Endothelial cell (in vitro differentiated cells): ENCODE measurements at regions not wholly inside any gene's neighbourhood (a gene's known extent, or its start where the extent isn't known, plus 50 kb on each side); places are given as distances from the start of the nearest gene placed in this dataset.

ENCODE experiments used
- DNase-seq: peaks from one replicate; pipeline ENCODE4 v3.0.0; 2021; ENCODE audit warnings: low spot score
- H3K27ac Mint-ChIP-seq: one replicate; pipeline ENCODE4 v1.8.0; 2021; ENCODE audit warnings: mixed read lengths, inconsistent platforms; ENCODE audit not compliant: unreplicated experiment
- H3K27me3 Mint-ChIP-seq: one replicate; pipeline ENCODE4 v1.8.0; 2021; ENCODE audit warnings: mild to moderate bottlenecking, moderate library complexity, mixed read lengths, inconsistent platforms; ENCODE audit not compliant: unreplicated experiment
- H3K36me3 Mint-ChIP-seq: one replicate; pipeline ENCODE4 v1.8.0; 2021; ENCODE audit warnings: mild to moderate bottlenecking, low read depth, mixed read lengths, inconsistent platforms; ENCODE audit not compliant: unreplicated experiment
- H3K4me1 Mint-ChIP-seq: one replicate; pipeline ENCODE4 v1.8.0; 2021; ENCODE audit warnings: mild to moderate bottlenecking, mixed read lengths, inconsistent platforms; ENCODE audit not compliant: unreplicated experiment
- H3K4me3 Mint-ChIP-seq: one replicate; pipeline ENCODE4 v1.8.0; 2021; ENCODE audit warnings: mild to moderate bottlenecking, mixed read lengths, inconsistent platforms; ENCODE audit not compliant: unreplicated experiment
- H3K9me3 Mint-ChIP-seq: one replicate; pipeline ENCODE4 v1.8.0; 2021; ENCODE audit warnings: mixed read lengths, inconsistent platforms; ENCODE audit not compliant: unreplicated experiment
- CTCF ChIP-seq: fragments of 200-600 bp; sonication (generic); IDR thresholded peaks from one replicate; pipeline ENCODE4 v1.5.0; 2021; ENCODE audit warnings: antibody characterized with exemption; ENCODE audit not compliant: unreplicated experiment

GRCh38 chr5:135108569-135108968, 74.5 kb upstream of the PITX1 start:
- peaks cover 6% of the 10 kb centered on the region for H3K27me3 Mint-ChIP-seq
- no peaks in the 10 kb centered on the region for H3K36me3 Mint-ChIP-seq
- H3K27ac Mint-ChIP-seq, result no peak overlapping the region
- H3K4me3 Mint-ChIP-seq, result no peak overlapping the region
- TF ChIP-seq CTCF, result no peak
- H3K4me1 Mint-ChIP-seq, result no peaks in the 10 kb centered on the region
- H3K9me3 Mint-ChIP-seq, result no peaks in the 10 kb centered on the region
- no peak for DNase-seq

GRCh38 chr5:135107986-135108385, 74.0 kb upstream of the PITX1 start:
- no peak overlapping the region for H3K4me3 Mint-ChIP-seq
- DNase-seq, result no peak
- TF ChIP-seq CTCF, result no peak
- H3K9me3 Mint-ChIP-seq, result no peaks in the 10 kb centered on the region
- H3K27ac Mint-ChIP-seq, result no peak overlapping the region
- H3K4me1 Mint-ChIP-seq, result no peaks in the 10 kb centered on the region
- peaks cover 6% of the 10 kb centered on the region for H3K27me3 Mint-ChIP-seq
- H3K36me3 Mint-ChIP-seq, result no peaks in the 10 kb centered on the region

GRCh38 chr5:135106610-135107471, 72.8 kb upstream of the PITX1 start:
- H3K4me3 Mint-ChIP-seq, result no peak overlapping the region
- no peaks in the 10 kb centered on the region for H3K4me1 Mint-ChIP-seq
- no peak for DNase-seq
- TF ChIP-seq CTCF, result no peak
- H3K36me3 Mint-ChIP-seq, result no peaks in the 10 kb centered on the region
- no peak overlapping the region for H3K27ac Mint-ChIP-seq
- peaks cover 3% of the 10 kb centered on the region for H3K27me3 Mint-ChIP-seq
- H3K9me3 Mint-ChIP-seq, result no peaks in the 10 kb centered on the region

- DNase-seq, result no peak
- H3K36me3 Mint-ChIP-seq, result no peaks in the 10 kb centered on the region
- peaks cover 3% of the 10 kb centered on the region for H3K27me3 Mint-ChIP-seq
- TF ChIP-seq CTCF, result no peak
- H3K27ac Mint-ChIP-seq, result no peak overlapping the region
- H3K4me1 Mint-ChIP-seq, result no peaks in the 10 kb centered on the region
- H3K9me3 Mint-ChIP-seq, result no peaks in the 10 kb centered on the region
- no peak overlapping the region for H3K4me3 Mint-ChIP-seq
These were observed 72.1 kb upstream of the PITX1 start for GRCh38 chr5:135106136-135106535.

- DNase-seq, result no peak
- H3K27ac Mint-ChIP-seq, result no peak overlapping the region
These were observed 71.1 kb upstream of the PITX1 start for GRCh38 chr5:135105105-135105484.

More at GRCh38 chr5:135105105-135105484, 71.1 kb upstream of the PITX1 start:
- H3K9me3 Mint-ChIP-seq, result no peaks in the 10 kb centered on the region
- H3K4me3 Mint-ChIP-seq, result no peak overlapping the region
- H3K4me1 Mint-ChIP-seq, result no peaks in the 10 kb centered on the region
- H3K27me3 Mint-ChIP-seq, result peaks cover 3% of the 10 kb centered on the region
- H3K36me3 Mint-ChIP-seq, result no peaks in the 10 kb centered on the region
- no peak for TF ChIP-seq CTCF
